GM12878 (cell line): ENCODE measurements at regions not wholly inside any gene's neighbourhood (a gene's known extent, or its start where the extent isn't known, plus 50 kb on each side); places are given as distances from the start of the nearest gene placed in this dataset.

ENCODE experiments used
- ATAC-seq: fragments of 200-7000 bp; cut with Tn5 transposase; 3 replicates; pipeline ENCODE4 v1.9.1; 2020; ENCODE audit warnings: mild to moderate bottlenecking, moderate library complexity
- BruUV-seq: library from RNA; stranded (reverse); fragments of 400-500 nt; replicated peaks from 2 replicates; lab custom pipeline; 2021; lab: Mats Ljungman, UMichigan
- CTCF ChIA-PET: fragments of 300-600 bp; sonication (Branson Sonifier 250); formaldehyde crosslinking; extraction: SDS; loops from one replicate; lab custom pipeline; 2021; ENCODE audit warnings: inconsistent platforms; lab: Yijun Ruan, JAX
- POLR2A ChIA-PET: fragments of 350-600 bp; formaldehyde crosslinking; extraction: SDS; loops from one replicate; lab custom pipeline; 2021; ENCODE audit warnings: inconsistent platforms; lab: Charles Lee
- RAD21 ChIA-PET: fragments of 300-600 bp; sonication (Branson Sonifier 250); formaldehyde crosslinking; loops from one replicate; lab custom pipeline; 2023; ENCODE audit warnings: antibody characterized with exemption; ENCODE audit not compliant: unreplicated experiment; lab: Charles Lee
- SMC1A ChIA-PET: fragments of 300-600 bp; sonication (Branson Sonifier 250); formaldehyde crosslinking; loops from one replicate; lab custom pipeline; 2023; ENCODE audit not compliant: unreplicated experiment, uncharacterized antibody; lab: Charles Lee
- DNase-seq: peaks from one replicate; pipeline ENCODE4 v3.0.0-alpha.2; 2011; ENCODE audit warnings: low read depth, low spot score
- FAIRE-seq: peaks from 3 replicates; lab custom pipeline; 2011; peaks lifted over from hg19 to GRCh38; lab: Jason Lieb, UNC
- H2AFZ ChIP-seq: 2 replicates; pipeline ENCODE4 v1.6.0; 2011; ENCODE audit warnings: low read depth, low read length, control low read depth; ENCODE audit not compliant: control insufficient read depth
- H3K27ac ChIP-seq: 2 replicates; pipeline ENCODE4 v1.5.1; 2011; ENCODE audit warnings: control low read depth; ENCODE audit not compliant: control insufficient read depth, insufficient read depth
- H3K27me3 ChIP-seq, 2 experiments: replicated peaks in 1 of 2; 2 replicates each; pipeline versions ENCODE4 v1.6.0 to v1.6.1; 2011; ENCODE audit warnings: low read length in 1 of 2; ENCODE audit not compliant: control insufficient read depth in 2 of 2, insufficient read depth in 2 of 2
- H3K36me3 ChIP-seq, 2 experiments: 2 replicates each; pipeline ENCODE4 v1.5.1; 2011; ENCODE audit warnings: low read length in 1 of 2; ENCODE audit not compliant: control insufficient read depth in 2 of 2, insufficient read depth in 2 of 2
- H3K4me1 ChIP-seq: 2 replicates; pipeline ENCODE4 v1.6.1; 2011; ENCODE audit warnings: mild to moderate bottlenecking, low read length, moderate library complexity, mixed read lengths; ENCODE audit not compliant: control insufficient read depth, insufficient read depth
- H3K4me2 ChIP-seq: 2 replicates; pipeline ENCODE4 v1.6.0; 2011; ENCODE audit warnings: control low read depth; ENCODE audit not compliant: control insufficient read depth, insufficient read depth
- H3K4me3 ChIP-seq: fragments of 200-600 bp; sonication (generic); 2 replicates; pipeline ENCODE4 v1.5.1; 2016
- H3K79me2 ChIP-seq: 2 replicates; pipeline ENCODE4 v1.6.0; 2011; ENCODE audit warnings: low read length; ENCODE audit not compliant: control insufficient read depth, insufficient read depth
- H3K9ac ChIP-seq: 2 replicates; pipeline ENCODE4 v1.8.0; 2011; ENCODE audit warnings: low read length, control low read depth, mixed read lengths; ENCODE audit not compliant: control insufficient read depth, insufficient read depth
- H3K9me3 ChIP-seq: replicated peaks from 3 replicates; pipeline ENCODE4 v1.5.1; 2011; ENCODE audit warnings: mild to moderate bottlenecking, low read length; ENCODE audit not compliant: control insufficient read depth, insufficient read depth
- H4K20me1 ChIP-seq: 2 replicates; pipeline ENCODE4 v1.6.0; 2011; ENCODE audit not compliant: control insufficient read depth, insufficient read depth
- CBFB ChIP-seq: IDR thresholded peaks from 2 replicates; pipeline ENCODE4 v1.6.1; 2016; ENCODE audit warnings: antibody characterized with exemption, low read depth
- EGR1 ChIP-seq, 2 experiments: IDR thresholded peaks; 1 replicate in 1 of 2; 2 replicates in 1 of 2; pipeline ENCODE4 v1.6.1; 2011 to 2012; ENCODE audit warnings: low read depth in 2 of 2, low read length in 2 of 2, borderline replicate concordance in 1 of 2, mild to moderate bottlenecking in 1 of 2, moderate library complexity in 1 of 2
- KAT2A ChIP-seq: conservative IDR thresholded peaks from 2 replicates; pipeline ENCODE4 v1.6.1; 2011; ENCODE audit warnings: low read depth, low read length; ENCODE audit not compliant: control insufficient read depth
- MTA3 ChIP-seq: IDR thresholded peaks from 2 replicates; pipeline ENCODE4 v1.6.1; 2012; ENCODE audit warnings: low read length, inconsistent platforms, borderline replicate concordance
- SMAD1 ChIP-seq: fragments of 450-650 bp; IDR thresholded peaks from 2 replicates; pipeline ENCODE4 v1.6.1; 2018; ENCODE audit warnings: mild to moderate bottlenecking, low read depth; ENCODE audit not compliant: partially characterized antibody
- ZNF622 ChIP-seq: fragments of 450-650 bp; IDR thresholded peaks from 2 replicates; pipeline ENCODE4 v1.6.1; 2017; ENCODE audit warnings: mild to moderate bottlenecking, inconsistent platforms
- WGBS: methylation state at CpG from one replicate; pipeline ENCODE4 v1.1.6; 2016; ENCODE audit warnings: low lambda C conversion rate; ENCODE audit not compliant: insufficient replicate concordance, insufficient coverage; ENCODE audit errors: missing lambda C conversion rate; 5-methylcytosine and 5-hydroxymethylcytosine counted together
- in situ Hi-C: fragments of 300-500 bp; cut with MboI; formaldehyde crosslinking; loops from 9 replicates; pipeline ENCODE4 v1.14.3; 2018; ENCODE audit warnings: mixed read lengths
- intact Hi-C: fragments of 100-400 bp; cut with micrococcal nuclease; formaldehyde crosslinking; loops from one replicate; pipeline ENCODE4 v1.14.2; 2022; ENCODE audit not compliant: unreplicated experiment

DNA sequence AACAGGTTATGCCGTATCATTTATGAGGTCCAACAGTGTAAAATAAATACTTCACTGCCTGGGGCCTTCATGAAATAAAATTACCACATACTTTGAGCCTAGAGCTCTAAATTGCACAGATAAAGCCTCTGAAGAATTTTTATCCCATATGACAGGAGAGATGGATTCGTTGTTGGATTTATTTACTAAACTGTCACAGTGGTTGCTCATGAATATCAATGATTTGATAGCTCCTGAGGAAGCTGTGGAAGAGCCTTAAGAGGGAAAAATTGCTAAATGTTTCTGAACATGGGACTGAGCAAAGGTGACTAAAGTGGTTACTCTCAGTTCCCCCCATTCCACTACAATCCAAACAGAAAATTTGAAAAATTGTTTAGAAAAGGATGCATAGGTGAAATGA is 558.9 kb upstream of the IL12A start:
- in situ Hi-C loops, result no loop called here

GRCh38 chr3:159432682-159433340 is 555.8 kb upstream of the IL12A start:
- ChIA-PET POLR2A (no interaction called here), RAD21 (no interaction called here), CTCF (no interaction called here)
- Histone ChIP-seq H3K9me3 (no peaks in the 10 kb centered on the region), H3K4me1 (no peaks in the 10 kb centered on the region), H3K27me3 (no peaks in the 10 kb centered on the region), H3K4me3 (no peak overlapping the region), H3K79me2 (no peaks in the 10 kb centered on the region), H3K4me2 (no peak overlapping the region), H2AFZ (no peak overlapping the region)
- ATAC-seq, result no peak
- 36% methylated on average over 4 of the region's 4 CpGs for WGBS
- intact Hi-C loops, result no loop called here
- BruUV-seq, result no TSS peak
- TF ChIP-seq ZNF622 (no peak), EGR1 (IDR thresholded peaks at IDR 0.05; ENCODE audit: borderline replicate concordance in 1 of 2, low read depth in 2 of 2, low read length in 2 of 2) (no peak), MTA3 (no peak), SMAD1 (no peak), CBFB (no peak)
- TF ChIP-seq, all 136 proteins: peak for 0
- in situ Hi-C loops, result no loop called here
- H4K20me1 ChIP-seq, result no peaks in the 10 kb centered on the region
- no peaks in the 10 kb centered on the region for H3K36me3 ChIP-seq
- no peak overlapping the region for H3K27ac ChIP-seq
- SMC1A ChIA-PET, result no interaction called here
- no peak overlapping the region for H3K9ac ChIP-seq
- no peak for FAIRE-seq
- no peak for DNase-seq

More for the DNA sequence above, 558.9 kb upstream of the IL12A start:
- RAD21 ChIA-PET, result no interaction called here
- H3K79me2 ChIP-seq, result no peaks in the 10 kb centered on the region
- H3K4me3 ChIP-seq, result no peak overlapping the region
- ATAC-seq (no peak), DNase-seq (no peak), FAIRE-seq (no peak)
- no peaks in the 10 kb centered on the region for H3K36me3 ChIP-seq
- no peaks in the 10 kb centered on the region for H3K4me1 ChIP-seq
- H3K9ac ChIP-seq, result no peak overlapping the region
- 3% methylated on average over 2 of the region's 2 CpGs for WGBS
- H2AFZ ChIP-seq, result no peak overlapping the region
- no peaks in the 10 kb centered on the region for H4K20me1 ChIP-seq
- intact Hi-C loops, result no loop called here
- H3K27ac ChIP-seq, result no peak overlapping the region
- BruUV-seq, result no TSS peak
- H3K9me3 ChIP-seq, result no peaks in the 10 kb centered on the region
- POLR2A ChIA-PET, result interaction anchor here (0.6 kb wide), 1 partner anchor 253 kb away, joined by 3 read pairs; no protein-coding TSS in a partner anchor
- no peak for TF ChIP-seq KAT2A
- no peak overlapping the region for H3K4me2 ChIP-seq
- SMC1A ChIA-PET, result no interaction called here
- H3K27me3 ChIP-seq, result no peaks in the 10 kb centered on the region
- CTCF ChIA-PET, result no interaction called here
